ENCODE measurements at regions not wholly inside any gene's neighbourhood (a gene's known extent, or its start where the extent isn't known, plus 50 kb on each side); places are given as distances from the start of the nearest gene placed in this dataset.
"Not testable (repeated sequence)": the region's sequence is repeated elsewhere in the genome, so short reads cannot be mapped to it uniquely, and the experiment has no call there.

GRCh38 chr2:190742431-190742830, 93.5 kb downstream of the NAB1 start:
- DNase-seq, result no peak

GRCh38 chr2:190744041-190744440, 95.2 kb downstream of the NAB1 start:
- no peak for DNase-seq

- no peak for DNase-seq
Observed at GRCh38 chr2:190746971-190747761, 98.3 kb downstream of the NAB1 start.

- DNase-seq, result no peak
Observed at GRCh38 chr2:190748966-190749365, 100.1 kb downstream of the NAB1 start.

DNA sequence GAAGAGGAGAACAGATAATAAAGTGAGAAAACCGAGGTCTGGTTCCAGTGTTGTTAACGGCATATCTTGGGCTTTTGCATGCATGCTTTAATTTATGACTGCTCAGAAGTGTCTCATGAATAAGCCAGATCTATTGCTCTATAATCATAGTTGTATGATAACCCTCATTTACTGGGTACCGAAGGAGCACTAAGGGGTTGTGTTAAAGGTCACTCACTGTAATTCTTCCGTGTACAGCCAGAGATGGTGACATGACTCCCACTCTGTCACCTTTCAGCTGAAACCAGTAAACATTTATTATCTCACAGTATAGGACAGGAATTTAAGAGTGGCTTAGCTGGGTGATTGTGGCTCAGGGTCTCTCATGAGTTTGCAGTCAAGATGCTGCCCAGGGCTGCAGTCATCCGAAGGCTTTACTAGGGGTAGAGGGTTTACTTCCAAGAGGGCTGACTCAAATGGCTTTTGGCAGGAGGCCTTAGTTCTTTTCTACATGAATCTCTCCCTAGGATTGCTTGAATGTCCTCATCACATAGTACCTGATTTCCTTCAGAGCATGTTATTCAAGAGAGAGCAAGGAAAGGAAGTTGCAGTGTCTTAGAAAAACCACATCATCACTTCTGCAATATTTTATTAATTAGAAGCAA, 107.0 kb downstream of the NAB1 start:
- no peak for DNase-seq

DNA sequence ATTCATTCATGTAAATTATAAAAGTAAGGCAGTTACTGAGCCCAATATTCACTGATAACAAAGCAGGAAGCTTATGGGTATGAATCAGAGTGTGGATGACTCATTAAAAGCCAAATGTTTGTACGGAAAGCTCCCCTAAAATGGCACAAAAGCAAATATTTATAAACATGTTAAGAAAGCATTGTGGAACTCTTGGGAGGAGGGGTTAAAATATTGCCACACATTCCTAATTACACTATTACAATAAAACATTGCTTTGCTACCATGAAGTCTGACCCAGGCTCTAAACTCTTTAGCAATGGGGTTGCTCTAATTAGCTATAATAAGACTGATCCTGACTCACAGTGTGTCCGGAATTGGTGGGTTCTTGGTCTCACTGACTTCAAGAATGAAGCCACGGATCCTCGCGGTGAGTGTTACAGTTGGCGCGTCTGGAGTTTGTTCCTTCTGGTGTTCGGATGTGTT, 110.9 kb downstream of the NAB1 start:
- no peak for DNase-seq

- DNase-seq, result not testable (repeated sequence)
Observed at GRCh38 chr2:190760353-190761150, 111.7 kb downstream of the NAB1 start.

DNA sequence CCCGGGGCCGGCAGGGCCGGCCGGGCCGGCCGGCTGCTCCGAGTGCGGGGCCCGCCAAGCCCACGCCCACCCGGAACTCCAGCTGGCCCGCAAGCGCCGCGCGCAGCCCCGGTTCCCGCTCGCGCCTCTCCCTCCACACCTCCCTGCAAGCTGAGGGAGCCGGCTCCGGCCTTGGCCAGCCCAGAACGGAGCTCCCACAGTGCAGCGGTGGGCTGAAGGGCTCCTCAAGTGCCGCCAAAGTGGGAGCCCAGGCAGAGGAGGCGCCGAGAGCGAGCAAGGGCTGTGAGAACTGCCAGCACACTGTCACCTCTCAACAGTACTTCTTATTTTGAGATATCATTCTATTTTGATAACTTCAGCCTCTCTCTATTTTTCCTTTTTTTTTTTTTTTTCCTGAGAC, 112.3 kb downstream of the NAB1 start:
- DNase-seq, result not testable (repeated sequence)

GRCh38 chr2:190762566-190762965, 113.7 kb downstream of the NAB1 start:
- DNase-seq, result no peak

- no peak for DNase-seq
Observed at GRCh38 chr2:190763100-190763499, 114.2 kb downstream of the NAB1 start.

DNA sequence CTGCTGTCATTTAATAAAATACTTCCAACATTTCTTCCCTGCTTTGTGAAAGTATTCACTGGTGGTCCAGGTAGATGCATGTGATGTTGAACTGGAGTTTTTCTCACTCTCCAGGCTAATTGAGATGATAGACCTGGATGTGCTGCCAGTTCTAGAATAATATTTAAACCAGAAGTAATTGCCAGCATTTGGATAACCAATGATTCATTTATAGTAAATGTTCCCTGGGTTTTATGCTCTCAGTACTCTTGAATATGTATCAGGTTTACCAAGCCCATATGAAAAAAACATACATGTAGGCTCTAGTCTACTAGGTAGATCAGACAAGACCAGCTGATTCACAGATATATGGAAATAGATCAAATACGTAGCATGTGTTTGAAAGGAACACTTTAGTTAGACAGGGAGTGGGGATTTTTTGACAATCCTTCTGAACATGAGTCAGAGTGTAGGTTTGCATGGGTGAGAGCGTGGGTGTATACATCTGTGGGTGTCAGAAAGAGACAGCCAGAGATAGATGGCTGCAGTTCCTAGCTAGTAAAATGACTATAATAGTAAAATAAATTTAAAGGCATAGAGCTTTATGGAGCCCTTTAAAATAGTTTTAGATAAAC, 115.1 kb downstream of the NAB1 start:
- peak; percentile 58 for DNase-seq

- DNase-seq, result no peak
Observed at GRCh38 chr2:190765386-190766173, 115.0 kb upstream of the GLS start.

DNA sequence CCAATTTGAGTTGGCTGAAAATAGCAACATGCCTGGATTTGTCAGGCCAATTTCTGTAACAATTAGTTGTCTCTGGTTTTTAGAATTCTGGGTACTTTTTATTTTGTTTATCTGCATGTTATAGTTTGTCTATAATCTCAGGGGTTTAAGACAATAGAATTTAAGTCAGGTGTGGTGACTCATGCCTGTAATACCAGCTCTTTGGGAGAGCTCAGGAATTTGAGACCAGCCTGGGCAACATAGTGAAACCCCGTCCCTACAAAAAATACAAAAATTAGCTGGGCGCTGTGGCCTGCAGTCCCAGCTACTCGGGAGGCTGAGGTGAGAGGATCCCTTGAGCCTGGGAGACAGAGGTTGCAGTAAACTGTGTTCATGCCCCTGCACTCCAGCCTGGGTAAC, 114.4 kb upstream of the GLS start:
- no peak for DNase-seq

GRCh38 chr2:190766595-190766994, 114.0 kb upstream of the GLS start:
- no peak for DNase-seq

DNA sequence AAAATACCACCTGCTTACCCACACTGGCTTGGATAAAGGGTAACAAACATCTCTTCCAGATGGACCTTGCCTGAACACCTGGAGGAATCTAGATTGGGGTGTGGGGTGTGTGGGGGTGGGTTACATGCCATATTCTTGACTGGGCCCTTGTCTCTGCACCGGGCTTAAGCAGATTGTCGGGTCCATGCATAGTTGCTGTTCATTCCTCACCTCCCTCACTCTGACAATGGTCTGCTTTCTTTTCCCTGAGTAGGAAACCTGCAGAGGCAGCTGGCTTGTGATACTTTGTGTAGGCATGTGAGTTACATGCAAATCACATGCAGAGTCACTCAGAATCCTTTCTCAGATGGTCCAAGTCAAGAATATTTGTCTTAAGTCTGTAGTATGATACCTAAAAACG, 112.8 kb upstream of the GLS start:
- no peak for DNase-seq

GRCh38 chr2:190769258-190769657, 111.4 kb upstream of the GLS start:
- DNase-seq, result no peak

GRCh38 chr2:190771726-190772125, 108.9 kb upstream of the GLS start:
- DNase-seq, result no peak

GRCh38 chr2:190780594-190780993, 100.0 kb upstream of the GLS start:
- DNase-seq, result no peak

DNA sequence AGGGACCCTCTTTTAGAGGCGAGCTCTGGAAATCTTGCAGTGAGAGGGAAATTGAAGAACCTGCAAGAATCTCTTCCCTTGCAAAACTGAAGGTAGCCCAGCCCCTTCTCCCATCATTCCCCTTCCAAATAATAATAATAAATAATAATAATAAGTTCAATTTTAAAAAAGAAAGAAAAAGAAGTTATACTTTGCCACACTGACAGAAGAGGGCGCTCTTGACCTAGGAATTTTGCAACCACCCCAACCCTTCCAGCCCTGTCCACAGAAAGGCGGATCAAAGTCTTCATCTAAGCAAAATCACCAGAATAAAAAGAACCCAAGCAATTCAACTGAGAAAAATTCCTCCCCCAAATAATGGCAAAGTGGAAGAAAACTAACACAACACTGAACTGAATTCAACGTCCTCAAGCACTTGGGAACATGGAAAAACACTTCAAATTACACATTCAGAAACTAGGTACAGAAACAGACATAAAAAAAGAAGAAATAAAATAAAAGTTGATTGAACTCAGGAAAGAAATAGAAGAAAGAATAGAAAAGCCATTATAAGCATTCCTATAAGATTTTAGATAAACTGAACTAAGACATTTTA, 98.9 kb upstream of the GLS start:
- peak; percentile 70 for DNase-seq

GRCh38 chr2:190782264-190782663, 98.4 kb upstream of the GLS start:
- DNase-seq, result no peak

DNA sequence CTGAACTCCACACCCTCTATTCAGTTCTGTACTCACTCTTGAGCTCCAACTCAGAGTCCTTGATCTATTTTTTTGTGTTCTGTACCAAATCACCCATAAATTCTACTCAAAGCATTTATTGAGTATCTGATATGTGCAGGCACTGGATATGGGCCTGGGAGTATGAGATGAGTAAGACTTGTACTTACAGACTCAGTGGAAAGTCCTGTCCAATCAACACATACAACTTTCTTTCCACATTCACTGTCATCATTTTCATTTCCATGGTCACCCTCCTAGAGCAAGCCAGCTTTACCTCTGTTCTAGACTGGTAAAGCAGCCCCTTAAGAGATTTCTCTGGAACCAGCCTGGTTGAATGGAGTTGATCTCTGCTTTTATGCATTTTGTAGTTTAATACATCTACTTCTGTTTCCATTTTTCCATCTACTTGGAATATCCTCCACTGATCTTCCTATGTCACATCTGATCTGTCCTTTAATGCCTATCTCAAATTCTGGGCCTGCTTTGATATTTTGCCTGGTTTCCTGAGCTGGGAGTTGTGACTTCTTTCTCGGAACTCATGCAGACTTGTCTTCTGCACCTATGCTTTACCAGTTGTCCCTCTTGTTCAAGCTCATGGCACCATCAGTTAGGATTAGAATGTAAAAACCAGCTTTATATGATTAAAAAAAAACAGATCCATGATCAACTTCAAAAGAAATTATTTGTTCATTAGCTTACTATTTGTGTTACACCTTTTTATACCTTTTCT, 96.9 kb upstream of the GLS start:
- no peak for DNase-seq
